ENCODE measurements at regions not wholly inside any gene's neighbourhood (a gene's known extent, or its start where the extent isn't known, plus 50 kb on each side); places are given as distances from the start of the nearest gene placed in this dataset.

DNA sequence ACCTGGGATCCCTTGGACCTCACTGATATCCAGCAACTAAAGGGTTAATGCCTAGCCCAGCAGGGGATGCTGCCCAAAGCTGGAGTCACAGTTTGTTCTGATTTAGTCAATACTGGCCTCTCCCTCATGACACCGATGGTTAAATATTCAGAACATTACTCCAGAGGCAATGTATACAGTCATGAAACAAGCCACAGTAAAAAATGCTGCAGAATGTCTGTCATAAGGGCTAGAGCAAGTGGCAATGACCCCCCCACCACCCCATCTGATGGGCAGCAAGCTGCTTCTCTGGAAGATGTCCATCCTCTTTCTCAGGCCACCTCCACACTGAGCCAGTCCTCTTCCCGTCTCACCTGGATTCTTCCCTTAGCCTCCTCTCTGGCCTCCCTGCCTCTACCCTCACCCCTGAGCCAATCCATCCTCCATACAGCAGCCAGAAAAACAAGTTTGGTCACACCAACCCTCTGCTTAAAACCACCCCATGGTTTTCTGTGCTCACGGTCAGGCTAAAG, 99.0 kb upstream of the KCNG1 start:
- no peak for DNase-seq

DNA sequence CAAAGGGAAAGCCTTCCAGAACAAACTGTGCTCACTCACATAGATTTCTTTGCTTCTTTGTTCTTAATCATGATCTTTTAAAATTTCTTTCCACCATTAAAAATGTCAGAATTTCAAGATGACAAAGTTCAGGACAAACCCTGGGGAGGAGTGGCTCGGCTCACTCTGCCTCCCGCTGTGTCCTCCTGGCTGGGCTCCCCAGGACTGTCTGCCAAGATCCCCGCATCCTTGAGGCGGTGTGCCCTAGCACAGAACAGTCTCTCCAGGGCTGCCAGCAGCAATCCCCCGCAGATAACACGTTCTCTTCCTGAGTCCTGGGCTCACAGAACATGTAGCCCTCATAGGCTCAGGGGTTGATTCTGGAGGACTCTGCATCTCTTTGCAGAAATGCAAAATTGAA, 98.4 kb upstream of the KCNG1 start:
- no peak for DNase-seq

DNA sequence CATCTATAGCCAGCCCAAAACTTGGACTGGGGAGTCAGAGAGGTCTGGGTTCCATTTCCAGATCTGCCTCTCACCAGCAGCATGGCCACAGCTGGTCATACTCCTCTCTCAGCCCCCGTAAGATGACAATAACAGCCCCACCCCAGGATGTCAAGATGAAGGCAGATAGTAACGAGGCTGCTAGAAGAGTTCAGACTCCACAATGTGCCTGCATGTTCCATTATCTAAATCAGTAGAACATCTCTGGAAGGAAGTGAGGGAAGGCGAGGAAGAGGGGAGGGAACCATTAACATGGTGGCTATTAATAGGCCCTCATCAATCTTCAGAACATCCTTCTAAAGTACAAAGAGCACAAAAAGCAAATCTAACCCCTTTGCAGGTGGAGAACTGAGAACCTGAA, 98.0 kb upstream of the KCNG1 start:
- DNase-seq: no peak

DNA sequence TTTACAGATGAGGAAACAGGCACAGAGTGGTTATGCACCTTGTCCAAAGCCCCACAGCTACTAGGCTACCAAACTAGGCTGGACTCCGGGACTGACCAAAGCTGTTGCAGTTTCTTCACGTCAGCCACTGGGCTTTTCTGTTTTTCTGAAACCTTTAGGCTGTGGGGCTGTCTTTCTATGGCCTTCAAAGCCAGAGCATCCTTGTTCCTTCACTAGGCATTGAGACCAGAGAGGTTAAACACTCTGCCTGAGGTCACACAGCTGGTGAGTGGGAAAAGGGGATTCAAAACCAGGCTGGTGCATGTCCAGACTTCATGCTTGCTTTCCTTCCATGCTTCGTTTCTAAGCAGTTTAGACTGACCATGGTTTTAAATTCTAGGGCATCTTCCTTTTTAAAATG, 97.5 kb upstream of the KCNG1 start:
- no peak for DNase-seq

DNA sequence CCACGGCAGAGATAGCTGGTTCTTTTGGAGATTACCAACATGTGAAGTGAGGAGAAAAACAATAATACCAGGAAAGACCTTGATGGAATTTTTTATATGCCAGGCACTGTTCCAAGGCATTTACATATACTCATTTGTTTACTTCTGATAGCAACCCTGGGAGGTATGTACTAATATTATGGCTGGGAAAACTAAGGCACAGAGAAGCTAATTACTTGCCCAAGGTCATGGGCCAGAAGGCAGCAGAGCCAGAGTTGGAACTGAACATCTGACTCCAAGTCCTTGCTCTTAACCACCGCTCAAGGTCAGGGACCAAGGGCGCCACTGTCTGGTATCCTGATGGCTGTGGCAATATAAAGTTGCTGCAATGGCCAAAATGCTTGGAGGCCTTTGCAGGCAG, 97.0 kb upstream of the KCNG1 start:
- no peak for DNase-seq

DNA sequence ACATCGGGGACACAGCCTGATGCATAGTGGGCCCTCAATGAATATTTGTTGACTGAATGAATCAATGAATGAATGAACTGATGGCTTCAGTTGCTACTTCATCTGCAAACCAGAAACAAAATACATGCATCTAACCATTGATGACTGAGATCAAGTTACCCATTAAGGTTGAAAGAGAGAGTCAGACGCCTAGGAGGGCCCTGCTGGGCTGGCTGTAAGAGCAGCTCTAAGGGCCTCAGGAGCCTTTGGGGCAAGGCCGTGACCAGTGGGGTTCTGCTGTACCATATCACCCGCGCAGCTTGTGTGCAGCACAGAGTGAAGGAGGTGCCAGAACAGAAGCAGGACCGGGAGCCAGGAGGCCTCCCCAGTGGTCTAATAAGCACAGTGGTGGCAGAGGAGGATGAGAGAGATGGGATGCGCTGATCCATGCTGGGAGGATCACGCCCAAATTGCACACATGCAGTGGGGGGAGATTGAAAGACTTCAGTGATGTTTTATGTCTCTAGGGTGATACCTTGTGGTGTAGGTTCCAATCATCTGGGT, 96.1 kb upstream of the KCNG1 start:
- DNase-seq: no peak

DNA sequence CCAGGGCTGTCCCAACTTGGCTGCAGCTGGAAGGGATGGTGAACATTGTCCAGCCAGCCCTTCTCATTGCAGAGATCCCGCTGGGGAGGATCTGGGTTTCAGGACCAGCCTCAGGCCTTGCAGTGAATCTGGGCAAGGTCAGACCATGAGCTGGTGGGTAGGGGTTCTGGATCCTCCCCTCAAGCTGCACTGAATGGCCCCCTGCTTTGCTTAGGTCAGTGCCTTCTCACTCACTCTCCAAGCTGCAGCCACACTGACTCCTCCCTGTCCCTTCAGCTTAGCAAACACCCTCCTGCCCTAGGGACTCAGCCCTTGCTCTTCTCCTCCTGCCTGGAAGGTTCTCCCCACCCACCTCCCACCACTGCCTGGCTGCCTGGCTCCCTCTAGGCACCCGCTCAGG, 95.3 kb upstream of the KCNG1 start:
- no peak for DNase-seq

DNA sequence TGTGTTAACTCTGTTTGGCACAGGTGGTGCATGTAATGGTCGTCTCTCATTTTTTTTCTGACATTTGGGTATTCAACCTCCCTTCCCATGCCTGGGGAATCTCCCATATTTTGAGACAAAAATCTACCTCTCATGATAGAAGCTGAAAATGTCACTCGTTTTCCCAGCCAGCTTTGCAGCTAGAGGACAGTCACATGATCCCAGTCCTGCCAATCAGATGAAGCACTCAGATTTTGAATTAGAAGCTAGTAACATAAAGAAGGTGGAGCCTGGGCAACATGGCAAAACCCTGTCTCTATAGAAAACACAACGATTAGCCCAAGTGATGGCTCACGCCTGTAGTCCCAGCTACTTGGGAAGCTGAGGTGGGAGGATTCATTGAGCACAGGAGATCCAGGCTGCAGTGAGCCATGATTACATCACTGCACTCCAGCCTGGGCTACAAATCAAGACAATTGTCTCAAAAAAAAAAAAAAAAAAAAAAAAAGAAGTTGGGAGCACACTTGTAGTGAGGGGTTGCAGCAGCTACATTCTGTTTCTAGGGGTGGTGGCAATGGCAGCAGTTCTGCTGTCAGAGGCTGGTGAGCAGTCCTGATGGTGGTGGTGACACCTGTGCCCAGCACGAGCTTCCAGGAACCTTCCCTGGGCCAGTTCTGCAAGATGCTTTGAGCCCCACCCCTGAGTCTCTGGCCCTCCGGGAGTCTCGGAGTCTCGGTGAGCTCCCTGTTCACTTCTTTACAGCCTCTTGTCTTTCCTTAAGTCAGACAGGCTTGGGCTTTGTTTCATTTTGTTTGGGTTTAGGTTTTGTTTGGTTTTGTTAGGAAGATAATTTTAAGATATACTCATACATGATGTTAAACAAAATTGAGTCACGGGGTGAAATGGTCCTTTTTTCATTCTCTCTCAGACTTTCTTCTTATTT, 94.1 kb upstream of the KCNG1 start:
- DNase-seq: no peak

DNA sequence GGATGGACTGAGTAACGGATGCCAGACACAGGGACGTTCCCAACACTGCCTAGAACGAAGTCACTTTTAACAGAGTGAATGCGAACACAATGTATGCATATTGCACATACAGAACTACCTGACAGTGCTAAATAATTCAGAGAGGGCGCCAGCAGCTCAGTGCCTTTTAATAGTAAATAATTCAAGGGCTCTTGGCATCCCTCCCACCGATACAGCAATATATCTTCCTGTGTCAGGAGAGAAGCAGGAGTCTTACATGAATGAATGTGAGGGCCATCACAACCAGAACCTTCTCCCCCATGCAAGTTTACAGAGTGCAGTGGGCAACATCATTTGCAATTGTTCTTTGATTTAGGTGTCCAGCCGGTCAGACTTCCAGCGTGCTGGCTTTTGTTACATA, 88.4 kb upstream of the KCNG1 start:
- no peak for DNase-seq

DNA sequence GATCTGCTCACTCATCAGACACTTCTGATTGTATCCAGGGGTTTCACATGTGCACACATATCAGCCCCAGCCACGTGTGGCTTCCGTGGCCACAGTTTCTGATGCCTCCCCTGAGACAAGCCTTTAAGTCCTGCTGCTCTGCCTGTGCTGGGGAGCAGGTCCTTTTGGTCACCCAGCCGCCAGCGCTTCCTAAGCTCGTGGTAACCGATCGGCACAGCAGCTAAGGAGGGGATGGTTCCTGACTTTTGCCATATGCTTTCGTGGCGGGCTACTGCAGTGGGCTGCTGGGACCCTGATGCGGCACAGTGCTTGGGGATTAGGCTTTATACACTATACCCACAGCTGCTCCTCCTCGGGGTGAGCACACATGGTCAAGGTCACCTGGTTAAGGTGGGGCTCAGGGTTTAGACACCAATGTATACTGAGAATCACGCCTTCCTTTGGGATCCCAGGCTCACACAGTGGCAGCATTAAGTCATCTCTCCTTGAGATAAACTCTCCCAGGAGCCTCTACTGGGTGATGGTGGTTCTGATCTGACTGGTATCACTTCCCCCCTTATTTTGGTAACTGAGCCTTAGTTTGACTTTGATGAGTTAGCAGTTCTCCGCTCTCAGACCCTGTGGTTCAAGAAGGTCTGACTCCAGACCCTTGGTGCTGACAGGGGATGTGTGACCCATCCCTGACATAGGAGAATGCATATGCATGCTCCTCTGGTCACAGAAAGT, 85.9 kb upstream of the KCNG1 start:
- DNase-seq: no peak

DNA sequence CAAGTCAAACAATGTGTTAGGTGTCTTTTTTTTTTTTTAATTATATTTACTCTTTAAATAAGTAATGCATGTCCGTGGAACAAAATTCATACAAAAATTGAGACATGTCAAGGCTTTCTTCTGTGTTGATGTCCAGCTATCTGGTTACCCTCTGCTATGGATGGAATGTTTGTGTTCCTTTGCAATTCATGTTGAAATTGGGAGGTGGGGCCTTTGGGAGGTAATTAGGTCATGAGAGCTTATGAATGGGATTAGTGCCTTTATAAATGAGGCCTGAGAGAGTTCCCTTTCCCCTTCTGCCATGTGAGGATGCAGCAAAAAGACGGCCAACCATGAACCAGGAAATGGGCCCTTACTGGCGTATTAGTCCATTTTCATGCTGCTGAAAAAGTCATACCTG, 83.1 kb upstream of the KCNG1 start:
- no peak for DNase-seq

DNA sequence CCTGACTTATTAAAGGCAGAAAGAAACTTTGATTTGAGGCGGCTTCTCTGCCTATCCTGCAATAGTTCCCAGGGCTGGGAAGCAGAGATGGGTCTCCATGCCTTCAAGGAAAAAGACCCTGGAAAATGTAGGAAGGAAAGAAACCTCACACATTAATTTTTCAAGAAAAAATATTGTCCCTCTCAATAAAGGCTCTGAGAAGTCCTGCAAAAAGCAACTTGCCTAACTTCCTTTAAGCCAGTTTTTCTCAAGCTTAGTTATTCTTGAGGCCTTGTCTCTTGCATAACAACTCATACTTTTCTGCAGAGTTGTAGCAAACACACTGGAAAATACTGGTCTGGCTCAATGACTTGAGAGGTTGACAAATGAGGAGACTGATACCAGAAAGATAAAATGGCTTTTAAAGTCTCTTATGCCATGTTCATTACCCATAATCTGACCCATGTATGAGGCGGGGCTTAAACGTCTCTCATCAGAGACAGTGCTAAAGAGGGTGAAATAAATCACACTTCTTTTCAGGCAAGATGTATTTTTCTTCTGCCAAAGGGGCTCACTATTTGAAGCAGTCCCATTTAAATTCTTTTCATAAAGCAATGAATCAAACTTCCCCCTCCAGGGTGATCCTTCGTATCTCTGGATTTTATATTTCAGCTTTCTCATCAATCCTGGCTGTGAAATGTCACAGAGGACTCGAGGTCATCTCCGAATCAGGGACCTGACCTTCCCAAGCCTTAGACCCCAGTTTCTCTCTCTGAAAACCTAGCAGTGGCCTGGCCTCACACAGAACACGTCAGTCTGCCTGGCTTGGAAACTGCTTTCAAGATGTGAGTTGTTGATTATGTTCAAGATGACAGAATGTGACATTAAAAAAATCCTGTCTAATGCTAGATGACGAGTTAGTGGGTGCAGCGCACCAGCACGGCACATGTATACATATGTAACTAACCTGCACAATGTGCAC, 82.3 kb upstream of the KCNG1 start:
- no peak for DNase-seq

DNA sequence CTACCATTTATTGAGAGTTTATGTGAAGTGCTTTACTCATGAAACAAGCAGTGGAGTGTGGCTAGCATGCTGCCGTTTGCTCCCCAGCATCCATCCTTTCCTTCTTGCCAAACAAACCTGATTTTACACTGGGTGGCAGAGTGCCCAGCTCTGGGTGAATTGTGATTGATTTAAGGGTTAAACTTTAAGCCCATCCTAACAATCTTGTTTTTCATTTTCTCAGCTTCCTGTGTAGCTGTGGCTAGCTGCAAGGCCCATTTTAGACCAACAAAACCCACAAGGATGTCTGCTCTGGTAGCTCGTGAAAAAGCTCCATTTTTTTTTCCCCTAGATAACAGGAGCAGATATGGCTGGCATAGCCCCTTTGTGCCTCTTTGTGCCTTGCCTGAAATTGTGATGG, 77.7 kb upstream of the KCNG1 start:
- no peak for DNase-seq

DNA sequence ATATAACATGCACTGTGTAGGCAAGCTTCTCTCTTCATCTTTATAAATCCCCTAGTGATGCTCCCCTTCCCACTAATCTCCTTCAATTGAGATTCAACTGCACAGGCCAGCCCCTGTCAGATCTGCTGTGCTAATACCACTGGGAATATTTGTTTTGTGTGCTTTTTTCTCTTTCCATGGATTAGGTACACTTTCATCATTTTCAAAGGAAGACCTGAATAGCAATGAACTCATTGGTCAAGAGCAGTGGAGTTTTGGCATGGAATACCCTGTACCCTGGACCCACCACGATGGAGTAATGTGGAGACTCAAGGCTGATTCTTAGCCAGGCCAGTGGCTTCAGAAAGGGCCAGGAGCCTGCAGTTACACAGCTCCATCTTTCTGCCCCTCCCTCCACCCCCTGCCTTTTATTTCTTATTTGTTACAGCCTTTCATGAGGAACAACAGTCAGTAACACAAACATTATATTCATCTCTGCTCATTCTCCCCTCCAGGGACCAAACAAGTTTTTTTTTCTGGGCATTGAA, 75.4 kb upstream of the KCNG1 start:
- no peak for DNase-seq

DNA sequence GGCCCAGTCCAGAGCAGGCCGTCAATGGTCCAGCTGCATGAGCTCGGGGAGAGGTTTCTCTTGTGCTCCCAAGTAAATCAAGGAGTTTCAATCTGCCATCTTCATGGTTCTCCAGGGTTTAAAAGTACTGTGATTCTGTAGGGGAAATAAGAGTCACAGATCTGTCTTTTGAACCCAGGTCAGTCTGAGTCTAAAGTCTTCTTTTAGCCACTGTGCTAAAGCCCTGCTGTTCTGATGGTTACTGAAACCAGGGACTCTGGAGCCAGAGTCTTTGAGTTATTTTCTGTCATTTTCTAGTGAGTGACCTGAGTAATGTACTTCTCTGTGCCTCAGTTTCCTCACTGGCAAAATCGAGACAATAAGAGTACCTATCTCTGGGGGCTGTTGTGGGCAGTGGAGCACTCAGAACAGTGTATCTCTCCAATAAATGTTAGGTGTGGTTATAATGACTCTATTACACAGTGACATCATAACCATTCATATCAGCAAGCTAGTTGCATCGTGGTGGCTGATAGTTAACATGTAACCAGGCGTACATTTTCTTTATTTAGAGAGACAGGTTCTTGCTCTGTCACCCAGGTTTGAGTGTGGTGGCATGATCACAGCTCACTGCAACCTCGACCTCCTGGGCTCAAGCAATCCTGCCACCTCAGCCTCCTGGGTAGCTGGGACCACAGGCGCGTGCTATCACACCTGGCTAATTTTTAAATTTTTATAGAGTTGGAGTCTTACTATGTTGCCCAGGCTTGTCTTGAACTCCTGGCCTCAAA, 74.6 kb upstream of the KCNG1 start:
- no peak for DNase-seq

DNA sequence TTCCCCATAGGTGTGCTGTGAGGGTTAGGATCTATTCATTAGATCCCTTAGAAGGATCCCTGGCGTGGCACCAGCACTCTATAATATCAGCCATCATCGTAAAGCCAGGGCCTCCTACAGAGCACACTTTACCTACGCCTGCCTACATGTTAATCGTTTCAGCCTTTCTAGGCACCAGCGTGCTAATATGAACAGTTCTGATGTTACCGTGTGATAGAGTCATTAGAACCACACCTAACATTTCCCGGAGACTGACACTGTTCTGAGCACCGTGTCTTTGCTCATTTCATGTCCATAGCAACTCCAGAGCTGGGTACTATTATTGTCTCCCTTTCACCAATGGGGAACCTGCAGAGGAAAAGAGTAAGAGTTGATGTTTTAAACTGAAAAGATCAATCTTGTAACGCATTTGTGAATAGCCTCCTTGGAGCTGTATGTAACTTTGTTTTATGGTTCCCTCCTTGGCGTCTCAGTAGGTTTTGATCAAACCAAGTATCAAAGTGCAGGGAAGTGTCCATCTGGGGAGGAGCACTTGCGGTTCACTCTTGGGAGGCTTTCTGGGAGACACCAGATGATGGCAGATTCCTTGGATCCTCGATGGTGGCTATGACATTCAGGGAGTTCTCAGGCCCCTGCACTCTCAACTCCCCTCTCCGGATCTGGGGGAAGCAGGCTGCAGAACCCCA, 73.8 kb upstream of the KCNG1 start:
- no peak for DNase-seq

DNA sequence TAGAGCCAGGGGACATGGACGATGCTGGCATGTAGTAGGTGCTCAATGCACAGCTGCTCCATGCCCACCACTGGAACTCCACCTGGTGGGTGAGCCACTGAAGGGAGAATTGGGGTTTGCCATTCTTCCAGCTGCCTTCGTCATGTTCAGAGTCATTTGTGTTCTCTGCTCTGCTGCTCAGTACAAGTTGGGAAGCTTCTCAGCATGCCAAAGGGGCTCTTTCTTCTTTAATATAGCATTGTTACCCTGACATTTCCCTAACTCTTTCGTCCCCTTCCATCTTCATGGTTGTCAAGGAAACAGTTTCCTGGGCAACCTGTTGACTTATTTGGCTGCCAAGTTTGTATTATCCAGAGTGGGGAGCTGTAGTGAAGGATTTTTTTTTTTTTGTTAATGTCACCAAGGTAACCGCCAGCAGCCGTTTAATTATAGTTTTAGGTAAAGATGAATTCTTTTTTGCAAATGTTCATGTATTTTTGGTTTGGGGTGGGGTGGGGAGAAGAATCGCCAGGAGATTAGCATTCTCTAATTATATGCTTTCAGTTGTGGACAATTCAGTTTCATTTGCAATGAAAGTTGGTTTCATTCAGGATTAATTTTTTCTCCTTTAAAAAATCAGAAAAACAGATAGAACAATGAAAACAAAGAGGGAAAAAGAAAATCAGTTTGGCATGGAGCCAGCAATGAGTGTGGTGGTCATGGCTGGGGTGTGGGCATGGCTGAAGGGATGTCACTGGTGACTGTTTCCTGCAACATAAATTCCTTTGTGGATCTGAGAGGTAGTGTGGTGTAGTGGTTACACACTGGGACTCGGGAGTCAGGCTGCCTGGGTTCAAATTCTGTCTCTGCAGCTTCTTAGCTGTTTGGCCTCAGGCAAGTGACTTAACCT, 73.0 kb upstream of the KCNG1 start:
- no peak for DNase-seq

DNA sequence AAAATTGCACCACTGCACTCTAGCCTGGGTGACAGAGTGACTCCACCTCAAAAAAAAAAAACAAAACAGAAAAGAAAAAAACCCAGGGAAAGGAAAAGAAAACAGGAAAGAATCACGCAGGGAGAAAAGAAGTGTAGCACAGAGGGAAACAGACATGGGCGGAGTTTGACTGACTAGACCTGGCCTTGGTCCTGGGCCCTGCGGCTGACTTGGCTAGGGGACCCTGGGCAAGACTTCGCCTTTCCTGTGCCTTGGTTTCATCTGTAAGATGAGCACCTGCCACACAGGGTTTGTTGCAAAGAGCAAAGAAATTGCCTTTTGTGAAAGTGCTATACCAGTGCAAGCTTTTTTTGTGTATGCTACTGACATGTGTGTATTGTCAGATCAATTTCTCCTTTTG, 71.3 kb upstream of the KCNG1 start:
- no peak for DNase-seq

DNA sequence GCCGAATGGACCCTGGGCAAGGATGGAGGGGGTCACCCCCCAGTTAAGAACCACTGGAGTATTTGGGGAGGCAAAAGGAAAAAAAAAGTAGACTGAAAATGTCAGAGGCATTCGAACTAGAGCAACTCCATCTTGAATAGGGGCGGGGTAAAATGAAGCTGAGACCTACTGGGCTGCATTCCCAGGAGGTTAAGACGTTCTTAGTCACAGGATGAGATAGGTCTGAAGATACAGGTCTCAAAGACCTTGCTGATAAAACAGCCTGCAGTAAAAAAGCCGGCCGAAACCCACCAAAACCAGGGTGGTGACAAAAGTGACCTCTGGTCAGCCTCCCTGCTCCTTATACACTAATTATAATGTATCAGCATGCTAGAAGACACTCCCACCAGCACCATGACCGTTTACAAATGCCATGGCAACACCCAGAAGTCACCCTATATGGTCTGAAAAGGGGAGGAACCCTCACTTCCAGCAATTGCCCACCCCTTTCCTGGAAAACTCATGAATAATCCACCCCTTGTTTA, 70.4 kb upstream of the KCNG1 start:
- DNase-seq: no peak

DNA sequence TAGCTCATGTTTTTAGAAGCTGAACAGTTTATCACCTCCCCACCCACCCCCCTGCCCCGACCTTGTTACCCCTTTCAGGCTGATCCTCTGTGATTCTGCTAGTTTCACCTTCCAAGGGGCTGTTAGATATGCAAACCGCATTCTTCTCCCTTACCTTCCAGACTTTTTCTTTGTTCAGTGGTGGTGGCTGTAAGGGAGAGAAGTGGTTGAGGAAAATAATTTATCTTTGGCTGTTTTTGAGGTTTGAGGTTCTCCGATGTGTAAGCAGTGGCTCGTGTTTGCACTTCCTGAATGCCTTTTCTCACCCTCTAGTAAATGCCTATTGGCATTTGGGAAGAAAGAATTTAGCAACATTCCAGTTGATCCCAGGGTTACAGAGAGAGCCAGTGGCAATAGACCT, 69.4 kb upstream of the KCNG1 start:
- DNase-seq: no peak
